ENCODE measurements at regions not wholly inside any gene's neighbourhood (a gene's known extent, or its start where the extent isn't known, plus 50 kb on each side); places are given as distances from the start of the nearest gene placed in this dataset.

- TF ChIP-seq, protein P1, sequence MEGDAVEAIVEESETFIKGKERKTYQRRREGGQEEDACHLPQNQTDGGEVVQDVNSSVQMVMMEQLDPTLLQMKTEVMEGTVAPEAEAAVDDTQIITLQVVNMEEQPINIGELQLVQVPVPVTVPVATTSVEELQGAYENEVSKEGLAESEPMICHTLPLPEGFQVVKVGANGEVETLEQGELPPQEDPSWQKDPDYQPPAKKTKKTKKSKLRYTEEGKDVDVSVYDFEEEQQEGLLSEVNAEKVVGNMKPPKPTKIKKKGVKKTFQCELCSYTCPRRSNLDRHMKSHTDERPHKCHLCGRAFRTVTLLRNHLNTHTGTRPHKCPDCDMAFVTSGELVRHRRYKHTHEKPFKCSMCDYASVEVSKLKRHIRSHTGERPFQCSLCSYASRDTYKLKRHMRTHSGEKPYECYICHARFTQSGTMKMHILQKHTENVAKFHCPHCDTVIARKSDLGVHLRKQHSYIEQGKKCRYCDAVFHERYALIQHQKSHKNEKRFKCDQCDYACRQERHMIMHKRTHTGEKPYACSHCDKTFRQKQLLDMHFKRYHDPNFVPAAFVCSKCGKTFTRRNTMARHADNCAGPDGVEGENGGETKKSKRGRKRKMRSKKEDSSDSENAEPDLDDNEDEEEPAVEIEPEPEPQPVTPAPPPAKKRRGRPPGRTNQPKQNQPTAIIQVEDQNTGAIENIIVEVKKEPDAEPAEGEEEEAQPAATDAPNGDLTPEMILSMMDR (IDR thresholded peaks at IDR 0.05) = no peak
- no peak for TF ChIP-seq POLR2A (IDR thresholded peaks at IDR 0.05)
Observed at GRCh38 chr13:63050287-63050686, 1634.6 kb upstream of the PCDH20 start.
